B cell (primary cell): ENCODE measurements at regions not wholly inside any gene's neighbourhood (a gene's known extent, or its start where the extent isn't known, plus 50 kb on each side); places are given as distances from the start of the nearest gene placed in this dataset.
"Not testable (repeated sequence)": the region's sequence is repeated elsewhere in the genome, so short reads cannot be mapped to it uniquely, and the experiment has no call there.

Experiments used
- ATAC-seq: fragments of 200-7000 bp; cut with Tn5 transposase; one replicate; pipeline ENCODE4 v1.10.0; 2021; ENCODE audit warnings: low read depth, mild to moderate bottlenecking, moderate number of reproducible peaks, moderate library complexity
- CTCF ChIA-PET: fragments of 350-600 bp; sonication (Branson Sonifier 250); formaldehyde crosslinking; loops from one replicate; lab custom pipeline; 2021; ENCODE audit warnings: antibody characterized with exemption, inconsistent platforms; lab: Charles Lee
- POLR2A ChIA-PET: fragments of 350-600 bp; sonication (Branson Sonifier 250); formaldehyde crosslinking; loops from one replicate; lab custom pipeline; 2021; ENCODE audit warnings: antibody characterized with exemption; lab: Charles Lee
- DNase-seq: peaks from one replicate; pipeline ENCODE4 v3.0.0; 2013
- H2AFZ ChIP-seq: 2 replicates; pipeline ENCODE4 v1.6.1; 2012; ENCODE audit warnings: mild to moderate bottlenecking, low read depth, low read length; ENCODE audit not compliant: insufficient read depth, poor library complexity, severe bottlenecking
- H3K27ac ChIP-seq, 2 donors: 1 replicate in 1 of 2; 2 replicates in 1 of 2; pipeline ENCODE4 v1.5.1; 2012 to 2013; ENCODE audit warnings: low read length in 2 of 2, mild to moderate bottlenecking in 2 of 2, moderate library complexity in 1 of 2
- H3K27me3 ChIP-seq, 4 experiments: fragments of 200-600 bp in 1 of 4; sonication (generic) in 1 of 4; replicated peaks in 1 of 4; 1 replicate in 2 of 4; 2 replicates in 2 of 4; pipeline versions ENCODE4 v1.6.1 to v1.7.0; 2013 to 2016; ENCODE audit warnings: low read length in 3 of 4, mild to moderate bottlenecking in 2 of 4, mixed read lengths in 1 of 4, moderate library complexity in 1 of 4; ENCODE audit not compliant: insufficient read depth in 4 of 4, control insufficient read depth in 3 of 4; ENCODE audit errors: control extremely low read depth in 1 of 4
- H3K36me3 ChIP-seq, 2 experiments: replicated peaks in 1 of 2; 1 replicate in 1 of 2; 2 replicates in 1 of 2; pipeline versions ENCODE4 v1.6.1 to v1.7.1; 2013; ENCODE audit warnings: low read length in 1 of 2; ENCODE audit not compliant: insufficient read depth in 2 of 2, control insufficient read depth in 1 of 2; ENCODE audit errors: control extremely low read depth in 1 of 2, extremely low read depth in 1 of 2
- H3K4me1 ChIP-seq, 2 donors: fragments of 200-600 bp in 1 of 2; sonication (generic) in 1 of 2; 1 replicate in 1 of 2; 2 replicates in 1 of 2; pipeline versions ENCODE4 v1.5.1 to v1.6.1; 2013 to 2017; ENCODE audit warnings: low read length in 2 of 2; ENCODE audit not compliant: control insufficient read depth in 2 of 2, insufficient read depth in 2 of 2
- H3K4me2 ChIP-seq: replicated peaks from 2 replicates; pipeline ENCODE3; 2012; ENCODE audit warnings: mild to moderate bottlenecking, low read depth, low read length; ENCODE audit not compliant: poor library complexity, severe bottlenecking
- H3K4me3 ChIP-seq, 5 experiments: fragments of 200-600 bp in 1 of 5; sonication (generic) in 1 of 5; 1 replicate in 3 of 5; 2 replicates in 2 of 5; pipeline versions ENCODE4 v1.5.1 to v1.7.0; 2011 to 2016; ENCODE audit warnings: low read length in 4 of 5, mild to moderate bottlenecking in 4 of 5, low read depth in 2 of 5, control low read depth in 1 of 5, moderate library complexity in 1 of 5; ENCODE audit not compliant: insufficient read depth in 1 of 5; ENCODE audit errors: control extremely low read depth in 1 of 5, extremely low read depth in 1 of 5
- H3K79me2 ChIP-seq: fragments of 200-600 bp; sonication (generic); one replicate; pipeline ENCODE4 v1.6.0; 2016; ENCODE audit warnings: low read length; ENCODE audit not compliant: control insufficient read depth, insufficient read depth
- H3K9ac ChIP-seq: fragments of 200-600 bp; sonication (generic); 2 replicates; pipeline ENCODE4 v1.6.1; 2017; ENCODE audit warnings: mild to moderate bottlenecking, low read length, moderate library complexity
- H3K9me3 ChIP-seq, 3 donors: one replicate each; pipeline versions ENCODE4 v1.6.1 to v1.7.1; 2013; ENCODE audit warnings: low read length in 2 of 3; ENCODE audit not compliant: control insufficient read depth in 2 of 3, insufficient read depth in 1 of 3; ENCODE audit errors: control extremely low read depth in 1 of 3
- H4K20me1 ChIP-seq: 2 replicates; pipeline ENCODE4 v1.6.0; 2012; ENCODE audit warnings: mild to moderate bottlenecking, low read length; ENCODE audit not compliant: insufficient read depth, control insufficient read depth, poor library complexity, severe bottlenecking
- H3K27ac Mint-ChIP-seq: one replicate; pipeline ENCODE4 v1.8.0; 2021; ENCODE audit warnings: mixed read lengths
- H3K27me3 Mint-ChIP-seq: one replicate; pipeline ENCODE4 v1.8.0; 2021; ENCODE audit warnings: mixed read lengths
- H3K4me1 Mint-ChIP-seq: one replicate; pipeline ENCODE4 v1.8.0; 2021; ENCODE audit warnings: mixed read lengths
- H3K4me3 Mint-ChIP-seq: one replicate; pipeline ENCODE4 v1.8.0; 2021; ENCODE audit warnings: mixed read lengths
- H3K9me3 Mint-ChIP-seq: one replicate; pipeline ENCODE4 v1.8.0; 2022; ENCODE audit warnings: mixed read lengths; ENCODE audit not compliant: insufficient read depth
- CTCF ChIP-seq: fragments of 200-600 bp; IDR thresholded peaks from one replicate; pipeline ENCODE4 v1.8.0; 2022; ENCODE audit warnings: antibody characterized with exemption, mild to moderate bottlenecking
- EZH2 ChIP-seq: IDR thresholded peaks from 2 replicates; pipeline ENCODE4 v1.6.1; 2012; ENCODE audit warnings: borderline replicate concordance, low read depth, mild to moderate bottlenecking, moderate library complexity, low read length; ENCODE audit not compliant: insufficient read depth, poor library complexity, severe bottlenecking
- WGBS: methylation state at CpG from one replicate; pipeline ENCODE4 v1.1.5; 2013; ENCODE audit warnings: missing lambda C conversion rate; ENCODE audit not compliant: insufficient coverage; 5-methylcytosine and 5-hydroxymethylcytosine counted together
- intact Hi-C: fragments of 100-400 bp; cut with micrococcal nuclease; formaldehyde crosslinking; loops from one replicate; pipeline ENCODE4 v1.10.0; 2022

GRCh38 chr14:86739761-86740160 lies 1209.8 kb downstream of the FLRT2 start:
- Mint-ChIP-seq H3K9me3 (no peaks in the 10 kb centered on the region), H3K27me3 (no peaks in the 10 kb centered on the region), H3K4me1 (no peaks in the 10 kb centered on the region), H3K4me3 (no peak overlapping the region), H3K27ac (no peak overlapping the region)
- H2AFZ ChIP-seq: no peak overlapping the region
- DNase-seq: no peak
- no peak for TF ChIP-seq CTCF
- TF ChIP-seq EZH2: no peak
- POLR2A ChIA-PET: no interaction called here
- no peaks in the 10 kb centered on the region for H3K79me2 ChIP-seq
- H3K27ac ChIP-seq: no peak overlapping the region
- H3K9ac ChIP-seq: no peak overlapping the region
- H3K4me3 ChIP-seq: no peak overlapping the region
- no peaks in the 10 kb centered on the region for H3K36me3 ChIP-seq
- CTCF ChIA-PET: no interaction called here
- H3K27me3 ChIP-seq: no peaks in the 10 kb centered on the region
- H3K4me1 ChIP-seq: no peaks in the 10 kb centered on the region
- H4K20me1 ChIP-seq: no peaks in the 10 kb centered on the region
- intact Hi-C loops: no loop called here
- H3K9me3 ChIP-seq: no peaks in the 10 kb centered on the region
- ATAC-seq: no peak
- H3K4me2 ChIP-seq: no peak overlapping the region

- H3K27me3 Mint-ChIP-seq, H3K9me3 ChIP-seq, H3K4me1 ChIP-seq, H3K4me1 Mint-ChIP-seq, H3K79me2 ChIP-seq, DNase-seq, H3K36me3 ChIP-seq, H4K20me1 ChIP-seq, H3K27me3 ChIP-seq, intact Hi-C loops, ATAC-seq, H3K4me3 Mint-ChIP-seq, H3K27ac ChIP-seq, H3K27ac Mint-ChIP-seq, H3K4me2 ChIP-seq, POLR2A ChIA-PET, H3K9me3 Mint-ChIP-seq, CTCF ChIA-PET, H3K9ac ChIP-seq, H2AFZ ChIP-seq, H3K4me3 ChIP-seq: not testable (repeated sequence)
- WGBS: 92% methylated on average over 2 of the region's 2 CpGs
These were observed 1201.5 kb downstream of the FLRT2 start for GRCh38 chr14:86731427-86731826.
